ENCODE measurements at regions not wholly inside any gene's neighbourhood (a gene's known extent, or its start where the extent isn't known, plus 50 kb on each side); places are given as distances from the start of the nearest gene placed in this dataset.

DNA sequence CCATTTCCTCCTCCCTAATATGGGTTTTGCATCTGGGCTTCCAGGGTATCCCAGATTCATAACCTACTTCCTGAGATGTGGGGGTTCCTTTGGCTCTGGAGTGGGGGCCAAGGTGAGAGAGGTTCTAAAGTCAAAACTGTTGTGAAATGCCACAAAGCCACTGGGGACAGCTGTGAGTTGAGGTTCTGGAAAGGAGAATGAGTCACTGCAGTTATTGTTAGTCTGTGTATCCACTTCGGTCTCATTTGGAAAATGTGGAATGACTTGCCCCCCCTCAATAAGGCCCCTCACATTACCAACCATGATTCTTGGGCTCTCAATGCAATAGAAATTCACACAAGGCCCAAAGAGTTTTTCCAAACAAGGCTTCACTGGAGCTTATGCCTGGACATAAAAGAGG lies 51.1 kb upstream of the LGALSL start:
- DNase-seq (ENCODE audit: low spot score) = peak; percentile 16

DNA sequence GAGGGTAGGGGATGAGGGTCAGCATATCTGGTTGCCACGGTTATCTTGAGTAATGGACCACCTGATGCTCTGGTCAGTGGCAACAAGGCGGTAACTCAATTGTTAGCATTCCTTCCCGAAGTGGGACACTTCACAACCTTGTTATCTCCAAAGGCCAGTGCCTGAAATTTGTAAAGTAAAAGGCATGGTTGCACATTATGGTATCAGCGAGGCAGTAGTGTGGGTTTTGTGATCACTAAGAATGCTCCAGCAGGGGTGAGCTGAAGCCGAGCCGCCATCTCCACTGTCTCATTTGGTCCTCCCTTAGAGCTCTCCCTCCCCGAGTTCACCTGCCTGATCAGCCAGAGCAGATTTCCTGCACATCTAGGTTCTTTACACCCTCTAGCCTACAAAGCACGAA lies 50.5 kb upstream of the LGALSL start:
- no peak for DNase-seq (ENCODE audit: low spot score)

DNA sequence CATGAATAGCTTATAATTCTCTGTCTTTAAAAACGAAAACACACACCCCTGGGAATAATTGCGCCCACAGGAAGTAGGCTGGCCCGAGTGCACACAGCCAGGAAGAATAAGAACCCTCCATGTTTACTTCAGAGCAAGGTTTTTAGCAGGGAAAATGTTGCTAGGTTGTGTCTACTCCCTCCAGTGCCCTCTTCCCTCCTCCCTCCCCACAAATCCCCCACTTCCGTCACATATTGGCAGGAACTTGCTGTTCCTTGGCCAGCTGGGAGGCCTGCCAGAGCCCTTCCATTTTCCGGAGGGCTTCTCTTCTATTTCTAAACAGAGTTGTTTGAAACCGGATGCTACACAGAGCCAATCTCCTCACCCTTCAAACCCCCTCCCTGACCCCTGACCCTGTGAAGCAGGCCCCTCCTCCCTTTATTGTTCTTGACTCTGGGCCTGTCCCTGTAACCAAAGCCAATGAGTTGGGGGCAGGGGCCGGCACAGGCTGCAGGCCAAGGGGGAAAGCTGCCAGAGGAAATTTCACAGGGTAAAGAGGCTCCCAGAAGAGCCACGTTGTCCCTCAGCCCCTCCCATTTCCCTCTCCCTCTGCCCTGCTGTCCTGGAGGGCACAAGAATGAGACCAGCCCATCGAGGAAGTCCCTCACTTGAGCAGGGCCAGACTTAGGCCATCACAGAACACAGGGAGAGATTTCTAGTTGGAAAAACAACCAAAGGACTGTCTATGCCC lies 49.8 kb upstream of the LGALSL start:
- DNase-seq (ENCODE audit: low spot score) = peak; percentile 13

All from A172 (cell line).